ENCODE measurements at regions not wholly inside any gene's neighbourhood (a gene's known extent, or its start where the extent isn't known, plus 50 kb on each side); places are given as distances from the start of the nearest gene placed in this dataset.
A peak's percentile ranks its signal among the peaks of the same experiment; 100 is the strongest.

- DNase-seq, result no peak
Measured at GRCh38 chr9:26053954-26054353, 375.7 kb upstream of the TUSC1 start.

- no peak for DNase-seq
Measured at GRCh38 chr9:26043431-26043830, 365.2 kb upstream of the TUSC1 start.

- no peak for DNase-seq
Measured at GRCh38 chr9:26034786-26035185, 356.5 kb upstream of the TUSC1 start.

- no peak for DNase-seq
Measured at GRCh38 chr9:26033336-26033735, 355.1 kb upstream of the TUSC1 start.

GRCh38 chr9:26026423-26027100, 348.3 kb upstream of the TUSC1 start:
- no peak for DNase-seq

- no peak for DNase-seq
Measured at GRCh38 chr9:26013199-26013598, 335.0 kb upstream of the TUSC1 start.

- DNase-seq, result no peak
Measured at GRCh38 chr9:26012797-26013196, 334.6 kb upstream of the TUSC1 start.

- no peak for DNase-seq
Measured at GRCh38 chr9:25994605-25995004, 316.4 kb upstream of the TUSC1 start.

- DNase-seq, result no peak
Measured at GRCh38 chr9:25990376-25990775, 312.1 kb upstream of the TUSC1 start.

GRCh38 chr9:25975667-25976066, 297.4 kb upstream of the TUSC1 start:
- DNase-seq, result no peak

- no peak for DNase-seq
Measured at GRCh38 chr9:25964239-25964638, 286.0 kb upstream of the TUSC1 start.

- peak; percentile 3 for DNase-seq
Measured at GRCh38 chr9:25960178-25960577, 281.9 kb upstream of the TUSC1 start.

- DNase-seq, result no peak
Measured at GRCh38 chr9:25954209-25954608, 276.0 kb upstream of the TUSC1 start.

- no peak for DNase-seq
Measured at GRCh38 chr9:25948182-25948581, 269.9 kb upstream of the TUSC1 start.

GRCh38 chr9:25939126-25939525, 260.9 kb upstream of the TUSC1 start:
- no peak for DNase-seq

GRCh38 chr9:25936031-25936430, 257.8 kb upstream of the TUSC1 start:
- no peak for DNase-seq

GRCh38 chr9:25935188-25935587, 256.9 kb upstream of the TUSC1 start:
- DNase-seq, result no peak

- no peak for DNase-seq
Measured at GRCh38 chr9:25918761-25919160, 240.5 kb upstream of the TUSC1 start.

- no peak for DNase-seq
Measured at GRCh38 chr9:25917731-25918362, 239.6 kb upstream of the TUSC1 start.

- no peak for DNase-seq
Measured at GRCh38 chr9:25913806-25914205, 235.6 kb upstream of the TUSC1 start.

GRCh38 chr9:25904701-25905100, 226.5 kb upstream of the TUSC1 start:
- DNase-seq, result no peak

GRCh38 chr9:25891527-25891926, 213.3 kb upstream of the TUSC1 start:
- DNase-seq, result no peak

- no peak for DNase-seq
Measured at GRCh38 chr9:25889661-25890060, 211.4 kb upstream of the TUSC1 start.

GRCh38 chr9:25876248-25876647, 198.0 kb upstream of the TUSC1 start:
- DNase-seq, result no peak

All from skin of body (tissue), 1 donor.